Lower leg skin (tissue), 4 donors: ENCODE measurements at regions not wholly inside any gene's neighbourhood (a gene's known extent, or its start where the extent isn't known, plus 50 kb on each side); places are given as distances from the start of the nearest gene placed in this dataset.

ENCODE experiments used
- DNase-seq, 2 donors: peaks; one replicate each; pipeline ENCODE4 v3.0.0-alpha.2; 2019; ENCODE audit warnings: low spot score in 2 of 2
- H3K4me3 ChIP-seq: fragments of 200-600 bp; sonication (generic); 2 replicates; pipeline ENCODE4 v1.5.1; 2017; ENCODE audit warnings: mild to moderate bottlenecking, low read depth; ENCODE audit not compliant: poor library complexity, severe bottlenecking
- POLR2A ChIP-seq, 2 donors: fragments of 450-650 bp; IDR thresholded peaks; one replicate each; pipeline ENCODE4 v1.6.1; 2016 to 2017; ENCODE audit warnings: antibody characterized with exemption in 2 of 2, mild to moderate bottlenecking in 1 of 2, moderate library complexity in 1 of 2
- WGBS, 2 donors: methylation state at CpG; one replicate each; pipeline ENCODE4 v1.1.5; 2018; 5-methylcytosine and 5-hydroxymethylcytosine counted together
- intact Hi-C: fragments of 100-400 bp; cut with DNase I; formaldehyde crosslinking; loops from one replicate; pipeline ENCODE4 v1.15.0; 2023; ENCODE audit warnings: low total_unique reads
- TF ChIP-seq, protein P1 (sequence below), 3 donors: fragments of 450-650 bp; IDR thresholded peaks; one replicate each; pipeline ENCODE4 v1.5.1; 2016; ENCODE audit warnings: antibody characterized with exemption in 3 of 3, mild to moderate bottlenecking in 3 of 3, moderate library complexity in 2 of 3

DNA sequence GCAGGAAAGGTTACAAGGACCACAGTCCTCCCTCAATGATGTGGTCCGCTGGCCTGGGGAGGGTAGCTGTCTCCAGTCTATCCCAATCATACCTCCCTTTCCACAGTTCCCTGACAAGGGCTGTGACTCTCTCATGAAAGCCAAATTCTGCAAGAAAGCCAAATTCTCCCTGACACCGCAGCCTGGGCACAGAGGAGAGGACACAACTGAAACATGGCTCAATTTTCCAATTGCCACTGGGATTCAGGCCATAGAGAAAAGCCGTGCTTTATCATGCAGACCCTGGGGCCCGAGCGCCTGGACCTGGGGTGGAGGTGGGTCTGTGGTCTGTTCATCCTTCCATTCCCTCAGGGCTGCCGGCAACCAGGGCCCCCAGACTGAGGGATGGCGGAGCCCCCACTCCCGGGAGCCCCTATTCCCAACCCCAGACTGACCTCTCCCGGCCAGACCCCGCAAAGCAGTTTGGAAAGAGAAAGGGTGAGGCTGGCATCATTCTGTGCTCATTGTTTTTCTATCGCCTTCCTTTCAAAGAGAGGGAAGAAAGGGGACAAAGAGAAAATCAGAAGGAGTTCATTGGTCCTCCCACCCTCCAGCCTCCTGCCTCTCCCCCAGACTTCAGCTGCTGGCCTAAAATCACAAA, 239.5 kb downstream of the BUD13 start:
- DNase-seq: peak in 1 of 2 donors; percentile 78
- no peak for TF ChIP-seq POLR2A (IDR thresholded peaks at IDR 0.05)
- TF ChIP-seq, protein P1, sequence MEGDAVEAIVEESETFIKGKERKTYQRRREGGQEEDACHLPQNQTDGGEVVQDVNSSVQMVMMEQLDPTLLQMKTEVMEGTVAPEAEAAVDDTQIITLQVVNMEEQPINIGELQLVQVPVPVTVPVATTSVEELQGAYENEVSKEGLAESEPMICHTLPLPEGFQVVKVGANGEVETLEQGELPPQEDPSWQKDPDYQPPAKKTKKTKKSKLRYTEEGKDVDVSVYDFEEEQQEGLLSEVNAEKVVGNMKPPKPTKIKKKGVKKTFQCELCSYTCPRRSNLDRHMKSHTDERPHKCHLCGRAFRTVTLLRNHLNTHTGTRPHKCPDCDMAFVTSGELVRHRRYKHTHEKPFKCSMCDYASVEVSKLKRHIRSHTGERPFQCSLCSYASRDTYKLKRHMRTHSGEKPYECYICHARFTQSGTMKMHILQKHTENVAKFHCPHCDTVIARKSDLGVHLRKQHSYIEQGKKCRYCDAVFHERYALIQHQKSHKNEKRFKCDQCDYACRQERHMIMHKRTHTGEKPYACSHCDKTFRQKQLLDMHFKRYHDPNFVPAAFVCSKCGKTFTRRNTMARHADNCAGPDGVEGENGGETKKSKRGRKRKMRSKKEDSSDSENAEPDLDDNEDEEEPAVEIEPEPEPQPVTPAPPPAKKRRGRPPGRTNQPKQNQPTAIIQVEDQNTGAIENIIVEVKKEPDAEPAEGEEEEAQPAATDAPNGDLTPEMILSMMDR (IDR thresholded peaks at IDR 0.05): no peak
- WGBS, 2 donors: 43 to 47% methylated on average over 11 of the region's 11 CpGs
- intact Hi-C loops: no loop called here
- no peak overlapping the region for H3K4me3 ChIP-seq

DNA sequence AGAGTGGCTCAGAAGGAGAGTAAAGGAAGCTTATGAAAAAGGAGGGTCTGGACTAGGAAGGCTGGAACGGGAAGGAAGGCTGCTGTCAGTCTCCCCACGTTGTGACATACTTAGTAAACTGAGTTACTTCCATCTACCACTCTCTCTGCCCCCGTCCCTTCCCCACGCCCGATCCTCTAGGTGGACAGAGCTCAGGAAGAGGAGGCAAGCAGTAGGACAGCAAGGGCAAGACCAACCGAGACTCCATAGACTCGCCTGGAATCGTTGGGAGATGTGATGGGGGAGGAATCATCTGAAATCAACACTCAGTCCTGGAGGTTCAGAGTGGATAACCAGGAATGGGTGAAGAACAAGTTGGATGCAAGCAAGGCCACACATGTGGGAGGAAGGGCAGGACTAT, 240.7 kb downstream of the BUD13 start:
- DNase-seq: peak in 1 of 2 donors; percentile 72
- intact Hi-C loops: no loop called here
- no peak for TF ChIP-seq POLR2A (IDR thresholded peaks at IDR 0.05)
- TF ChIP-seq, protein P1 (IDR thresholded peaks at IDR 0.05): no peak
- WGBS, 2 donors: 83 to 84% methylated on average over 8 of the region's 8 CpGs
- H3K4me3 ChIP-seq: no peak overlapping the region

DNA sequence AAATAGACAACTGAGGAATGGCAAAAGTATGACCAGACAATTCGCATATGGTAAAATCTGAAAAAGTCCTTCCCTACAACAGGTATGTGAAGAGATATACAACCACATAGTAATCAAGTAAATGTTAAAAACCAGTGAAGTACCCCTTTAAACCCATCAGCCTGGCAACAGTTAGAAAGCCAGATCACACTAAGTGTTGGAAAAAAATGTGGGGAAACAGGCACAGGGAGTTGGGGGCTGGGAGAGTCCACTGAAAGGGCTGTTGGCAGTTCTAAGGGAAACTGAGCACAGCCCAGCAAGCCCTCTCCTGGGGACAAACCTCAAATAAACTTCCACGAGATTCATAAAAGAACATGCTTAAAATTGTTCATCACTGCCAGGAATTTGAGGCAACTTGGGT, 242.1 kb downstream of the BUD13 start:
- 83 to 89% methylated on average over 2 of the region's 2 CpGs for WGBS, 2 donors
- H3K4me3 ChIP-seq: no peak overlapping the region
- peak in 1 of 2 donors; percentile 0 for DNase-seq
- intact Hi-C loops: no loop called here
- TF ChIP-seq POLR2A (IDR thresholded peaks at IDR 0.05): no peak
- TF ChIP-seq, protein P1 (IDR thresholded peaks at IDR 0.05): no peak

DNA sequence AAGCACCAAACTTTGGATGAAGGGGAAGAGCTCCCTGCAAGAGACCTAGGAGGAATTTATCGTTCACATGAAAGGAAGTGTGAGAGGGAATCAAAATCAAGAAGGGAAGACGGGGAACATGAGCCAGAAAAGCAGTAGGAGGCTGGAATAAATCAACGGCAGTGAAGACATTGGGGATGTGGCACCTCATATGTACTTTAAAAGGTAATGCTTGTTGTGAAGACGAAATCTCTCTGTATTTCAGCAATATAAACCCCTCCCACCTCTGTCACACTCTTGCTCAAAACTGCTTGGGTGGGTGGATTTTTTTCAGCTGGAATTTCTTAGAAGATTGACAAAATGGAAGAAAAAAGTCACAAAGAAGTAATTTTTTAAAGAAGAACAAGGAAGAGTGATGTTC, 243.5 kb downstream of the BUD13 start:
- TF ChIP-seq POLR2A (IDR thresholded peaks at IDR 0.05): no peak
- TF ChIP-seq, protein P1 (IDR thresholded peaks at IDR 0.05): no peak
- peak in 1 of 2 donors; percentile 1 for DNase-seq
- H3K4me3 ChIP-seq: no peak overlapping the region
- intact Hi-C loops: no loop called here
- 52 to 55% methylated on average over 4 of the region's 4 CpGs for WGBS, 2 donors

DNA sequence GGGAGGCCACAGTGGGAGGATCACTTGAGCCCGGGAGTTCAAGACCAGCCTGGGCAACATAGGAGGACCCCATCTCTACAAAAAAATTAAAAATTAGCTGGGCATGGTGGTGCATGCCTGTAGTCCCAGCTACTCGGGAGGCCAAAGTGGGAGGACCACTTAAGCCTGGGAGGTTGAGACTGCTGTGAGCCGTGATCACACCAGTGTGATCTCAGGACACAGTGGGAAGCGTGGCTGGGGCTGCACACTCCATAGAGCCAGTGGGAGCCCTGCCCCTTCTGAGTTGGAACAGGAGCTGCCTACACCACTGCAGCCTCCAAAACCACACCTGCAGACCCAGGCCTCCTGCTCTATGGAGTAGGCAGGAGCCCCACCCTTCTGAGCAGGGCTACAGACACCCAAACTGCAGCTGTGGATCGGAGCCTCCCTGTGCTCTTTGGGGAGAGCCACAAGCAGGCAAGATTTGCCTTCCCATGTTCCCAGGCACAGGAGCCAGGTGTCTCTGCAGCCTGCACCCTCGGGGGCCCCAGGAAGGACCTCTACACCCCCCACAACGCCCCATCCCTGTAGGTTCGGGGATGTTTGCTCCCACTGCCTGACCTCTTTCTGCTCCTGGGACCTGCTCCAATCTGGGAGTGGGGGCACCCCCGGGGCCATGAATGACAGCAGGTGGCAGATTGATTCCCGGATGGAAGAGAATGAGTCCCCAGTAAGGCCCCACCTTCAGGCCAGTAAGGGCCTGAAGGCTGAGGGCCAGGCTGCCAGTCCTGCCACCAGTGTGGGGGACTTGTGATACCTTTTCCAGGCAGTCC, 245.4 kb downstream of the BUD13 start:
- TF ChIP-seq, protein P1 (IDR thresholded peaks at IDR 0.05): no peak
- TF ChIP-seq POLR2A (IDR thresholded peaks at IDR 0.05): no peak
- 78 to 80% methylated on average over 8 to 10 of the region's 10 CpGs for WGBS, 2 donors
- no peak overlapping the region for H3K4me3 ChIP-seq
- peak in 1 of 2 donors; percentile 68 for DNase-seq
- intact Hi-C loops: no loop called here
